SK-N-SH treated with all-trans-retinoic acid at 6 μM for 48 hours (cell line): ENCODE measurements at regions not wholly inside any gene's neighbourhood (a gene's known extent, or its start where the extent isn't known, plus 50 kb on each side); places are given as distances from the start of the nearest gene placed in this dataset.

Experiments
- ATAC-seq: fragments of 200-7000 bp; cut with Tn5 transposase; 3 replicates; pipeline ENCODE4 v1.9.1; 2020; ENCODE audit warnings: mild to moderate bottlenecking, moderate library complexity
- ARNTL ChIP-seq: fragments of 450-650 bp; formaldehyde crosslinking; IDR thresholded peaks from 2 replicates; pipeline ENCODE4 v1.5.0; 2020; ENCODE audit warnings: low read depth, mild to moderate bottlenecking, moderate library complexity, borderline replicate concordance
- CREB5 ChIP-seq: fragments of 250-450 bp; sonication (Bioruptor Pico); IDR thresholded peaks from 2 replicates; pipeline ENCODE4 v1.5.1; 2020; ENCODE audit warnings: low read depth, mild to moderate bottlenecking, moderate library complexity
- CSDC2 ChIP-seq: fragments of 250-450 bp; sonication (Bioruptor Pico); IDR thresholded peaks from 2 replicates; pipeline ENCODE4 v1.5.0; 2020; ENCODE audit warnings: mild to moderate bottlenecking, moderate library complexity
- CSRNP3 ChIP-seq: fragments of 250-450 bp; sonication (Bioruptor Pico); IDR thresholded peaks from 2 replicates; pipeline ENCODE4 v1.5.1; 2021; ENCODE audit warnings: mild to moderate bottlenecking, moderate library complexity
- ESRRG ChIP-seq: fragments of 250-450 bp; sonication (Bioruptor Pico); IDR thresholded peaks from 2 replicates; pipeline ENCODE4 v1.6.1; 2021; ENCODE audit warnings: mild to moderate bottlenecking
- ISL1 ChIP-seq: fragments of 250-450 bp; sonication (Bioruptor Pico); IDR thresholded peaks from 2 replicates; pipeline ENCODE4 v2.1.2; 2022; ENCODE audit warnings: mild to moderate bottlenecking, moderate library complexity
- PATZ1 ChIP-seq: fragments of 250-450 bp; sonication (Bioruptor Pico); IDR thresholded peaks from 2 replicates; pipeline ENCODE4 v1.8.0; 2020; ENCODE audit warnings: mild to moderate bottlenecking, moderate library complexity, borderline replicate concordance
- POU6F1 ChIP-seq: fragments of 250-450 bp; sonication (Bioruptor Pico); IDR thresholded peaks from 2 replicates; pipeline ENCODE4 v1.8.0; 2021; ENCODE audit warnings: low read depth, mild to moderate bottlenecking, moderate library complexity, borderline replicate concordance
- TCF4 ChIP-seq: fragments of 250-450 bp; sonication (Bioruptor Pico); IDR thresholded peaks from 2 replicates; pipeline ENCODE4 v1.8.0; 2021; ENCODE audit warnings: mild to moderate bottlenecking, moderate library complexity, borderline replicate concordance
- TOX ChIP-seq: fragments of 250-450 bp; sonication (Bioruptor Pico); IDR thresholded peaks from 2 replicates; pipeline ENCODE4 v1.8.0; 2021; ENCODE audit warnings: mild to moderate bottlenecking, moderate library complexity, borderline replicate concordance
- TSHZ2 ChIP-seq: fragments of 250-450 bp; sonication (Bioruptor Pico); IDR thresholded peaks from 2 replicates; pipeline ENCODE4 v1.5.0; 2020; ENCODE audit warnings: mild to moderate bottlenecking, moderate library complexity
- ZC3H10 ChIP-seq: fragments of 250-450 bp; sonication (Bioruptor Pico); IDR thresholded peaks from 2 replicates; pipeline ENCODE4 v1.5.1; 2021; ENCODE audit warnings: mild to moderate bottlenecking, moderate library complexity
- ZFP30 ChIP-seq: fragments of 450-650 bp; formaldehyde crosslinking; IDR thresholded peaks from 2 replicates; pipeline ENCODE4 v1.5.0; 2022; ENCODE audit warnings: mild to moderate bottlenecking, moderate library complexity
- ZNF565 ChIP-seq: fragments of 450-650 bp; formaldehyde crosslinking; conservative IDR thresholded peaks from 2 replicates; pipeline ENCODE4 v1.5.0; 2020; ENCODE audit warnings: low read depth, mild to moderate bottlenecking, moderate library complexity
- ZNF70 ChIP-seq: fragments of 450-650 bp; formaldehyde crosslinking; IDR thresholded peaks from 2 replicates; pipeline ENCODE4 v1.5.0; 2020; ENCODE audit warnings: mild to moderate bottlenecking, moderate library complexity
- ZNF8 ChIP-seq: fragments of 450-650 bp; formaldehyde crosslinking; IDR thresholded peaks from 2 replicates; pipeline ENCODE4 v1.5.0; 2020; ENCODE audit warnings: mild to moderate bottlenecking, moderate library complexity

- ATAC-seq, result no peak
- no peak for TF ChIP-seq ZC3H10
- no peak for TF ChIP-seq TSHZ2 (CRISPR knock-in tag)
- no peak for TF ChIP-seq ZNF8 (CRISPR knock-in tag)
Measured at GRCh38 chr4:123880631-123881030, 484.0 kb downstream of the SPRY1 start.

GRCh38 chr4:123884922-123885321, 488.3 kb downstream of the SPRY1 start:
- ATAC-seq, result no peak
- TF ChIP-seq TSHZ2 (CRISPR knock-in tag), result no peak
- TF ChIP-seq CSRNP3, result no peak
- TF ChIP-seq, all 23 proteins: peak for 0

- no peak for TF ChIP-seq ZNF565 (CRISPR knock-in tag)
- TF ChIP-seq ARNTL (CRISPR knock-in tag), result no peak
- TF ChIP-seq ZFP30, result no peak
- TF ChIP-seq PATZ1 (CRISPR knock-in tag), result no peak
- no peak for TF ChIP-seq CREB5
- no peak for TF ChIP-seq ZNF70 (CRISPR knock-in tag)
- peak; percentile 71 for TF ChIP-seq ISL1
- TF ChIP-seq POU6F1 (CRISPR knock-in tag), result no peak
- TF ChIP-seq TSHZ2 (CRISPR knock-in tag), result peak; percentile 93
- TF ChIP-seq TOX (CRISPR knock-in tag), result peak; percentile 60; the same call in 1 of the 2 replicates
- TF ChIP-seq TCF4, result peak; percentile 86
- TF ChIP-seq ESRRG (CRISPR knock-in tag), result no peak
- TF ChIP-seq CSDC2 (CRISPR knock-in tag), result no peak
- ATAC-seq, result no peak
Measured at GRCh38 chr4:123889507-123889906, 492.9 kb downstream of the SPRY1 start.
